ENCODE measurements at regions not wholly inside any gene's neighbourhood (a gene's known extent, or its start where the extent isn't known, plus 50 kb on each side); places are given as distances from the start of the nearest gene placed in this dataset.

GRCh38 chr7:32298408-32299132 lies 191.6 kb downstream of the LSM5 start:
- H3K4me3 ChIP-seq (ENCODE audit: low read depth, low read length): peak overlapping the region; percentile 18
- DNase-seq (ENCODE audit: low read depth): no peak
- TF ChIP-seq, protein P1, sequence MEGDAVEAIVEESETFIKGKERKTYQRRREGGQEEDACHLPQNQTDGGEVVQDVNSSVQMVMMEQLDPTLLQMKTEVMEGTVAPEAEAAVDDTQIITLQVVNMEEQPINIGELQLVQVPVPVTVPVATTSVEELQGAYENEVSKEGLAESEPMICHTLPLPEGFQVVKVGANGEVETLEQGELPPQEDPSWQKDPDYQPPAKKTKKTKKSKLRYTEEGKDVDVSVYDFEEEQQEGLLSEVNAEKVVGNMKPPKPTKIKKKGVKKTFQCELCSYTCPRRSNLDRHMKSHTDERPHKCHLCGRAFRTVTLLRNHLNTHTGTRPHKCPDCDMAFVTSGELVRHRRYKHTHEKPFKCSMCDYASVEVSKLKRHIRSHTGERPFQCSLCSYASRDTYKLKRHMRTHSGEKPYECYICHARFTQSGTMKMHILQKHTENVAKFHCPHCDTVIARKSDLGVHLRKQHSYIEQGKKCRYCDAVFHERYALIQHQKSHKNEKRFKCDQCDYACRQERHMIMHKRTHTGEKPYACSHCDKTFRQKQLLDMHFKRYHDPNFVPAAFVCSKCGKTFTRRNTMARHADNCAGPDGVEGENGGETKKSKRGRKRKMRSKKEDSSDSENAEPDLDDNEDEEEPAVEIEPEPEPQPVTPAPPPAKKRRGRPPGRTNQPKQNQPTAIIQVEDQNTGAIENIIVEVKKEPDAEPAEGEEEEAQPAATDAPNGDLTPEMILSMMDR (conservative IDR thresholded peaks at IDR 0.05; ENCODE audit: low read depth, low read length): no peak

GRCh38 chr7:32293833-32294232 lies 196.3 kb downstream of the LSM5 start:
- no peak for DNase-seq (ENCODE audit: low read depth)
- H3K4me3 ChIP-seq (ENCODE audit: low read depth, low read length): no peak overlapping the region
- TF ChIP-seq, protein P1 (conservative IDR thresholded peaks at IDR 0.05; ENCODE audit: low read depth, low read length): no peak

GRCh38 chr7:32289651-32290414 lies 200.3 kb downstream of the LSM5 start:
- TF ChIP-seq, protein P1 (conservative IDR thresholded peaks at IDR 0.05; ENCODE audit: low read depth, low read length): no peak
- no peak overlapping the region for H3K4me3 ChIP-seq (ENCODE audit: low read depth, low read length)
- no peak for DNase-seq (ENCODE audit: low read depth)

GRCh38 chr7:32285698-32286097 lies 204.5 kb downstream of the LSM5 start:
- TF ChIP-seq, protein P1 (conservative IDR thresholded peaks at IDR 0.05; ENCODE audit: low read depth, low read length): no peak
- no peak for DNase-seq (ENCODE audit: low read depth)
- H3K4me3 ChIP-seq (ENCODE audit: low read depth, low read length): no peak overlapping the region

- TF ChIP-seq, protein P1 (conservative IDR thresholded peaks at IDR 0.05; ENCODE audit: low read depth, low read length): no peak
- H3K4me3 ChIP-seq (ENCODE audit: low read depth, low read length): no peak overlapping the region
- no peak for DNase-seq (ENCODE audit: low read depth)
Measured at GRCh38 chr7:32283546-32283945, 206.6 kb downstream of the LSM5 start.

GRCh38 chr7:32279500-32279899 lies 209.3 kb upstream of the PDE1C start:
- TF ChIP-seq, protein P1 (conservative IDR thresholded peaks at IDR 0.05; ENCODE audit: low read depth, low read length): no peak
- H3K4me3 ChIP-seq (ENCODE audit: low read depth, low read length): no peak overlapping the region

More at GRCh38 chr7:32279500-32279899, 209.3 kb upstream of the PDE1C start:
- no peak for DNase-seq (ENCODE audit: low read depth)
